Astrocyte of the cerebellum (primary cell): ENCODE measurements at regions not wholly inside any gene's neighbourhood (a gene's known extent, or its start where the extent isn't known, plus 50 kb on each side); places are given as distances from the start of the nearest gene placed in this dataset.
A peak's percentile ranks its signal among the peaks of the same experiment; 100 is the strongest.

ENCODE experiments used
- DNase-seq: peaks from one replicate; pipeline ENCODE4 v3.0.0-alpha.2; 2011; ENCODE audit warnings: low read depth
- H3K4me3 ChIP-seq: 2 replicates; pipeline ENCODE4 v1.5.1; 2011; ENCODE audit warnings: mild to moderate bottlenecking, low read depth, low read length, moderate library complexity
- CTCF ChIP-seq: IDR thresholded peaks from 2 replicates; pipeline ENCODE4 v1.5.1; 2012; ENCODE audit warnings: low read length, low read depth, moderate library complexity, mild to moderate bottlenecking; ENCODE audit errors: missing control alignments
- in situ Hi-C: cut with HindIII; loops from 2 replicates; pipeline ENCODE4 v1.10.0; 2017; ENCODE audit warnings: low sequenced_read_pairs

DNA sequence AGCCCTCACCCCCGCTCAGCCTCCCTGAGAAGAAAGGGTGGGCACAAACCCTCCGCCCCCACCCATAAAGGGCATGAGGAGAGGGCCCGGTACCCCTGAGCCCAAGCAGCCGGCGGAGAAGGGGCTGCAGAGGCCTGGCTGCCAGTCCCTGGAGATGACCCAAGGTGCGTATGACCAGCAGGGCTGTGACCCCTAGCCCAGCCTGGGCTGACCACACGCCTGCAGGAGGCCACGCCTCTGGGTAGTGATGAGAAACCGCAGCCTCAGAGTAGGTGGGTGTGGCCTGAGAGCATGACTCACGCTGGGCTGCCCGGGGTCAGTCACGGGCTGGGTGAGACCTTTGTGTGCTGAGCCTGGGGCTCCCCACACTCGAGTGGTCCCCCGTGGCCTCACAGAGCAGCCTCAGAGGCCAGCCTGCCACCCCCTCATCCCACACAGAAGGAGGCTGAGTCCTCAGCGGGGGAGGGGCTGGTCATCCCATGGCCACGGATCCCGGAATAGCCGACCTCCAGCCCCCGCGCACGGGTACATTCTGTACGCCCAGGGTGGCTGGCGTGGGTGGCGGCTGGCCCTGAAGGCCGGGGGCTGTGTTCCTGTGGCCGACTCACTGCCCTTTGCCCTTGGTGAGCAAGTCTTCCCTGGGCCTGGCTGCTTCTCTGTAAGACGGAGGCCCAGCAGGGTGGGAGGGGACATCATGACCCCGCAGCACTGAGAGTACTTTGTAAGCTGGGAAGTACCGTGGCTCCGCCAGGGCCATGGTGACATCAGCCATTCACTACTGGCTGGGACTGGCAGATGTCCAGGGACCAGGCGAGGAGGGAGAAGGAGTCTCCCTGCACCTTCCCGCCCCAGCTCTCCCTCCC is 110.8 kb upstream of the OTOS start:
- in situ Hi-C loops: no loop called here
- no peak for TF ChIP-seq CTCF
- no peak overlapping the region for H3K4me3 ChIP-seq
- peak; percentile 51 for DNase-seq

DNA sequence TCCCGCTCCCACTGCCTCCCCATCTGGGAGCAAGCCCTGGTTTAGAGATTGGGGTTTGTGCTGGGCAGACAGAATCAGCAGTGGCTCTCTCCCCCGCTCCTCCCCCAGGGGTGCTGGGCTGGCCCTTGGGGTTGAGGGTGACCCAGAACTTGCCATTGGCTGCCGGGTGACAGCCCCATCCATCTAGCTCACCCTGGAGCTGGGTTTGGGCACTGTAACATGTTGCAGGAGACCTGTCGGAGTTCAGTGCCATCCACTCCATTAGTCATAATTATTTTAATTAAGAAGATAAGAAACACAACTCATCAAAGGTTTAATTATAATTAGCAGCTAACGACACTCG is 111.4 kb upstream of the OTOS start:
- DNase-seq: no peak
- H3K4me3 ChIP-seq: no peak overlapping the region
- in situ Hi-C loops: no loop called here
- no peak for TF ChIP-seq CTCF

GRCh38 chr2:240252191-240252871 is 111.9 kb upstream of the OTOS start:
- no peak overlapping the region for H3K4me3 ChIP-seq
- DNase-seq: no peak
- TF ChIP-seq CTCF: no peak
- in situ Hi-C loops: no loop called here

DNA sequence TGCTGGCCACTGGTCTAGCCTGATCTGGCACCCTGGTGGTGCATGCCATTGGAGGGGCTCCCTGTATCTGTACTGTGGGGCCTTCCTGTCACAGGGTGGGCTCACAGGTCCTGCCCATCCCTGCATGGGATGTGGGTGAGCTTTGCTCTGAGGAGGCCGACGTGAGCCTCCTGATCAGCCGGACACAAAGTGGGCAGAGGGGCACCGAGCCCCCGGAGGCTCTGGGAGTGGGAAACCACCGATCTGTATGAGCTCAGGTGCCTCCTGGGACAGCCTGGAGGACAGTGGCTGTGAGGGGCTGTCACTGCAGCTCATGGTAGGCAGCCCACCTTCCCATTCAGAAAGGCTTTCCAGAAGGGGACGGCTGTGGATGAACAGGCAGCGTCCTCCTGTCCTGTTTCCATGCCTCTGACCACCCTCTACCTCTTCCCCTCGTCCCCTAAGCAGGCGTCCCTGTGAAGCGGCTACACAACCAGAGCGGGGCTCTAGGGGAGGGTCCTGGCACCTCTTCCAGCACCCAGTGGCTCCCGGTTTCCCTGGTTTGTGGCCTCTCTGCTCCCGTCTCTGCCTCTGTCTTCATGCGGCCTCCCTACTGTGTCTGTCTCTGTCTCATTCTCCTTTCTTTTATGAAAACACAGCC is 112.5 kb upstream of the OTOS start:
- DNase-seq: no peak
- TF ChIP-seq CTCF: no peak
- in situ Hi-C loops: no loop called here
- no peak overlapping the region for H3K4me3 ChIP-seq

GRCh38 chr2:240253583-240254145 is 113.2 kb upstream of the OTOS start:
- H3K4me3 ChIP-seq: no peak overlapping the region
- no peak for TF ChIP-seq CTCF
- in situ Hi-C loops: no loop called here
- DNase-seq: no peak

DNA sequence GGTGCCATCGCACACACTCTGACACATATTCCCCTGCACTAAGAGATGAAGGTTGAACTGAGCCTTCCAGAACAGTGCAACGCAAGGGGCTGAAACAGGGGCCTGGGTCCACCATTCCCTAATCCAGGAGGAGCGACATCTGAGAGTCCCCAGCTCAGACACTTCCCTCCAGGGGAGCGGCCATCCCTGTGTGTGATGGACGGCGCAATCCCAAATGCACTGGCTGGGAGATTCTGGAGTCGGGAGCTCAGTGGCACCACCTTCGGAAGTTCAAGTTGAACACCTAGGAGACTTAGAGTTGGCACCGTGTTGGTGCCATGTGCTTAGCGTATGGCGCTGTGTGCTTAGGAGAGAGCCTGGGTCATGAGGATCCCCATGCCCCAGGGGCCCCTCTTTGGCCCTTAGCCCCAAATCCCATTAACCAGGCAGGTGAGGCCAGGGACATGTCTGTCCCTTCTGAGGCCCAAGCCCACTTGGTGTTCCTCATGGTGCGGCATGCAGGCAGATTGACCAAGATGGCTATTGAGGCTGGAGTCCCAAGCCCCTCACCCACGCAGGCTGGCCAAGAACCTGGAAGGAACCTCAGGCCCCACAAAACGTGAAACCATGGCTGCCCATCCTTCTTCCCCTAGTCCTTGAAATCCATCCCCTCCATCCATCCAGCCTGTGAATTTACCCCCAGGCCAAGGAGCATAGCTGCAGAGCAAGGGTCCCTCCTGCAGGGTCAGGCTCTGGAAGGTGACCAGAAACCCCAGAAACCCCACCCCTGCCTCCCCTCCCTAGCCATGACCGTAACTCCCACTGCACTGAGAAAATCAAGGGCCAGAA is 114.1 kb upstream of the OTOS start:
- TF ChIP-seq CTCF: no peak
- DNase-seq: no peak
- no peak overlapping the region for H3K4me3 ChIP-seq
- in situ Hi-C loops: no loop called here
